H1 (cell line): ENCODE measurements at regions not wholly inside any gene's neighbourhood (a gene's known extent, or its start where the extent isn't known, plus 50 kb on each side); places are given as distances from the start of the nearest gene placed in this dataset.
"Not testable (repeated sequence)": the region's sequence is repeated elsewhere in the genome, so short reads cannot be mapped to it uniquely, and the experiment has no call there.

ENCODE experiments used
- CTCF ChIA-PET: fragments of 300-600 bp; sonication (Branson Sonifier 250); formaldehyde crosslinking; loops from one replicate; lab custom pipeline; 2021; ENCODE audit not compliant: partially characterized antibody; lab: Charles Lee
- POLR2A ChIA-PET: fragments of 300-600 bp; sonication (Branson Sonifier 250); formaldehyde crosslinking; loops from one replicate; lab custom pipeline; 2021; ENCODE audit warnings: inconsistent platforms; ENCODE audit not compliant: partially characterized antibody; lab: Charles Lee
- DNase-seq, 2 experiments: peaks; one replicate each; pipeline versions ENCODE4 v3.0.0 to v3.0.0-alpha.2; 2010 to 2022; ENCODE audit warnings: low spot score in 2 of 2, low read depth in 1 of 2, mixed read lengths in 1 of 2
- FAIRE-seq: peaks from 2 replicates; lab custom pipeline; 2011; peaks lifted over from hg19 to GRCh38; lab: Jason Lieb, UNC
- H2AFZ ChIP-seq: 2 replicates; pipeline ENCODE4 v1.8.1; 2012; ENCODE audit warnings: low read length, inconsistent platforms
- H2AK5ac ChIP-seq: 2 replicates; pipeline ENCODE4 v1.6.1; 2013; ENCODE audit warnings: low read depth, low read length
- H2BK120ac ChIP-seq: replicated peaks from 2 replicates; pipeline ENCODE3; 2013; ENCODE audit warnings: low read depth, low read length, inconsistent platforms
- H2BK12ac ChIP-seq: 2 replicates; pipeline ENCODE4 v1.6.1; 2013; ENCODE audit warnings: low read depth, low read length
- H2BK15ac ChIP-seq: 2 replicates; pipeline ENCODE4 v1.6.1; 2013; ENCODE audit warnings: low read length
- H2BK20ac ChIP-seq: 2 replicates; pipeline ENCODE4 v1.6.1; 2013; ENCODE audit warnings: low read length
- H2BK5ac ChIP-seq: 2 replicates; pipeline ENCODE4 v1.6.1; 2013; ENCODE audit warnings: low read depth, low read length
- H3K14ac ChIP-seq: 2 replicates; pipeline ENCODE4 v1.6.1; 2013; ENCODE audit warnings: inconsistent platforms; ENCODE audit not compliant: insufficient read length
- H3K18ac ChIP-seq: 2 replicates; pipeline ENCODE4 v1.6.1; 2013; ENCODE audit warnings: low read length; ENCODE audit errors: extremely low read depth
- H3K23ac ChIP-seq: 2 replicates; pipeline ENCODE4 v1.6.1; 2013; ENCODE audit warnings: inconsistent platforms; ENCODE audit not compliant: insufficient read length
- H3K23me2 ChIP-seq: 2 replicates; pipeline ENCODE4 v1.6.1; 2013; ENCODE audit warnings: low read depth, low read length
- H3K27ac ChIP-seq: 2 replicates; pipeline ENCODE4 v1.6.1; 2011; ENCODE audit warnings: low read depth, low read length, inconsistent platforms
- H3K27me3 ChIP-seq, 4 experiments: replicated peaks in 1 of 4; 1 replicate in 1 of 4; 2 replicates in 3 of 4; pipeline versions ENCODE4 v1.6.1 to v1.8.1; 2011 to 2013; ENCODE audit warnings: low read length in 3 of 4, mild to moderate bottlenecking in 3 of 4, inconsistent platforms in 2 of 4, mixed read lengths in 2 of 4, moderate library complexity in 1 of 4; ENCODE audit not compliant: control insufficient read depth in 3 of 4, insufficient read depth in 3 of 4; ENCODE audit errors: extremely low read depth in 1 of 4
- H3K36me3 ChIP-seq, 4 experiments: 2 replicates each; pipeline versions ENCODE4 v1.6.1 to v1.8.1; 2011 to 2013; ENCODE audit warnings: mild to moderate bottlenecking in 4 of 4, low read length in 3 of 4, moderate library complexity in 2 of 4, control low read depth in 1 of 4, inconsistent platforms in 1 of 4; ENCODE audit not compliant: insufficient read depth in 4 of 4, control insufficient read depth in 2 of 4
- H3K4ac ChIP-seq: replicated peaks from 2 replicates; pipeline ENCODE3; 2013; ENCODE audit warnings: low read length, low read depth, mixed read lengths, inconsistent platforms; ENCODE audit not compliant: insufficient read length
- H3K4me1 ChIP-seq, 4 experiments: replicated peaks in 1 of 4; 1 replicate in 1 of 4; 2 replicates in 3 of 4; pipeline versions ENCODE4 v1.6.1 to v1.8.1; 2011 to 2013; ENCODE audit warnings: low read length in 3 of 4, inconsistent platforms in 2 of 4, mixed read lengths in 1 of 4; ENCODE audit not compliant: insufficient read depth in 4 of 4, control insufficient read depth in 3 of 4
- H3K4me2 ChIP-seq, 2 experiments: 2 replicates each; pipeline versions ENCODE4 v1.6.1 to v1.8.1; 2011 to 2013; ENCODE audit warnings: low read depth in 2 of 2, low read length in 2 of 2, control low read depth in 1 of 2, inconsistent platforms in 1 of 2, mild to moderate bottlenecking in 1 of 2; ENCODE audit not compliant: insufficient read depth in 1 of 2
- H3K4me3 ChIP-seq, 4 experiments: fragments of 200-600, 300-600 bp in 1 of 4; sonication (generic), shearing (Covaris generic), sonication (Bioruptor Twin) in 1 of 4; 2 replicates each; pipeline versions ENCODE4 v1.5.1 to v1.8.1; 2011 to 2016; ENCODE audit warnings: low read length in 4 of 4, low read depth in 3 of 4, control low read depth in 2 of 4, inconsistent platforms in 2 of 4, mild to moderate bottlenecking in 2 of 4, mixed read lengths in 1 of 4, moderate library complexity in 1 of 4; ENCODE audit not compliant: insufficient read depth in 2 of 4; ENCODE audit errors: extremely low read depth in 1 of 4
- H3K56ac ChIP-seq: replicated peaks from 2 replicates; pipeline ENCODE3; 2013; ENCODE audit warnings: low read depth, mild to moderate bottlenecking, mixed read lengths, low read length, inconsistent platforms; ENCODE audit not compliant: insufficient read length
- H3K79me1 ChIP-seq: 2 replicates; pipeline ENCODE4 v1.6.1; 2013; ENCODE audit warnings: low read depth, low read length, control low read depth
- H3K79me2 ChIP-seq, 2 experiments: 2 replicates each; pipeline versions ENCODE4 v1.6.1 to v1.8.1; 2012 to 2013; ENCODE audit warnings: low read length in 2 of 2, mild to moderate bottlenecking in 2 of 2, inconsistent platforms in 1 of 2; ENCODE audit not compliant: insufficient read depth in 2 of 2, control insufficient read depth in 1 of 2
- H3K9ac ChIP-seq, 4 experiments: replicated peaks in 1 of 4; 1 replicate in 1 of 4; 2 replicates in 3 of 4; pipeline versions ENCODE4 v1.6.1 to v1.8.1; 2011 to 2013; ENCODE audit warnings: low read depth in 3 of 4, low read length in 3 of 4, control low read depth in 2 of 4, mild to moderate bottlenecking in 2 of 4, moderate library complexity in 2 of 4, inconsistent platforms in 1 of 4; ENCODE audit errors: extremely low read depth in 1 of 4
- H3K9me3 ChIP-seq, 2 experiments: 2 replicates each; pipeline versions ENCODE4 v1.6.1 to v1.8.1; 2012 to 2013; ENCODE audit warnings: mild to moderate bottlenecking in 2 of 2, moderate library complexity in 2 of 2, control low read depth in 1 of 2, inconsistent platforms in 1 of 2, low read depth in 1 of 2, low read length in 1 of 2, mixed read lengths in 1 of 2; ENCODE audit not compliant: insufficient read depth in 2 of 2
- H4K20me1 ChIP-seq, 2 experiments: replicated peaks in 1 of 2; 2 replicates each; pipeline versions ENCODE3 to v1.8.1; 2011 to 2013; ENCODE audit warnings: inconsistent platforms in 2 of 2, low read length in 2 of 2, mild to moderate bottlenecking in 1 of 2; ENCODE audit not compliant: insufficient read depth in 2 of 2, control insufficient read depth in 1 of 2
- H4K5ac ChIP-seq: 2 replicates; pipeline ENCODE4 v1.6.1; 2013; ENCODE audit warnings: low read length, low read depth, mixed read lengths, inconsistent platforms; ENCODE audit not compliant: insufficient read length
- H4K8ac ChIP-seq: 2 replicates; pipeline ENCODE4 v1.8.0; 2013; ENCODE audit warnings: mild to moderate bottlenecking, moderate library complexity, low read length, inconsistent platforms; ENCODE audit not compliant: insufficient read depth; ENCODE audit errors: extremely low read depth
- H4K91ac ChIP-seq: replicated peaks from 2 replicates; pipeline ENCODE3; 2013; ENCODE audit warnings: low read length, mixed read lengths, inconsistent platforms; ENCODE audit not compliant: insufficient read length
- SP1 ChIP-seq: IDR thresholded peaks from 2 replicates; pipeline ENCODE4 v1.6.1; 2011; ENCODE audit warnings: low read depth, low read length
- TEAD4 ChIP-seq: IDR thresholded peaks from 2 replicates; pipeline ENCODE4 v1.6.1; 2012; ENCODE audit warnings: low read depth, low read length, inconsistent platforms, mixed read lengths
- WGBS, 2 experiments: shearing (Covaris generic) in 1 of 2; methylation state at CpG; one replicate each; pipeline versions ENCODE4 v1.1.6 to v1.1.7; 2013 to 2015; ENCODE audit warnings: low lambda C conversion rate in 2 of 2, mixed read lengths in 2 of 2, inconsistent platforms in 1 of 2, low coverage in 1 of 2, missing lambda C conversion rate in 1 of 2; ENCODE audit not compliant: insufficient replicate concordance in 2 of 2, insufficient coverage in 1 of 2, insufficient read length in 1 of 2; ENCODE audit errors: extremely low coverage in 1 of 2, missing lambda C conversion rate in 1 of 2; 5-methylcytosine and 5-hydroxymethylcytosine counted together

GRCh38 chr11:127943152-127943551 lies 644.2 kb downstream of the ETS1 start:
- H3K4ac ChIP-seq, result no peak overlapping the region
- no peaks in the 10 kb centered on the region for H4K20me1 ChIP-seq
- H3K4me3 ChIP-seq, result no peak overlapping the region
- FAIRE-seq (no peak), DNase-seq (no peak)
- no peaks in the 10 kb centered on the region for H3K79me1 ChIP-seq
- H4K8ac ChIP-seq, result no peak overlapping the region
- no peaks in the 10 kb centered on the region for H3K36me3 ChIP-seq
- no peak overlapping the region for H2BK20ac ChIP-seq
- no peak overlapping the region for H3K23ac ChIP-seq
- no peak overlapping the region for H2AFZ ChIP-seq
- H4K91ac ChIP-seq, result no peak overlapping the region
- no peaks in the 10 kb centered on the region for H3K4me1 ChIP-seq
- H3K79me2 ChIP-seq, result no peaks in the 10 kb centered on the region
- H2BK120ac ChIP-seq, result no peak overlapping the region
- H2BK15ac ChIP-seq, result no peak overlapping the region
- no peak overlapping the region for H3K4me2 ChIP-seq
- ChIA-PET POLR2A (no interaction called here), CTCF (no interaction called here)
- no peaks in the 10 kb centered on the region for H3K23me2 ChIP-seq
- H3K56ac ChIP-seq, result no peak overlapping the region
- no peaks in the 10 kb centered on the region for H3K27me3 ChIP-seq
- H3K9me3 ChIP-seq, result no peaks in the 10 kb centered on the region
- H2BK5ac ChIP-seq, result no peak overlapping the region
- H3K14ac ChIP-seq, result no peak overlapping the region
- no peak overlapping the region for H2AK5ac ChIP-seq
- no peak overlapping the region for H4K5ac ChIP-seq
- no peak overlapping the region for H3K9ac ChIP-seq
- no peak overlapping the region for H2BK12ac ChIP-seq
- TF ChIP-seq SP1 (no peak), TEAD4 (no peak)
- no peak overlapping the region for H3K18ac ChIP-seq
- 96% methylated on average over 5 of the region's 5 CpGs; no CpG with 5 or more reads in 1 of the 2 experiments for WGBS, 2 experiments
- H3K27ac ChIP-seq, result no peak overlapping the region

GRCh38 chr11:127941554-127941953 lies 645.8 kb downstream of the ETS1 start:
- H3K4me1 ChIP-seq, H2AK5ac ChIP-seq, H3K27me3 ChIP-seq, H4K8ac ChIP-seq, H4K5ac ChIP-seq, H2BK5ac ChIP-seq, POLR2A ChIA-PET, H3K18ac ChIP-seq, H2BK15ac ChIP-seq, H3K14ac ChIP-seq, H3K79me2 ChIP-seq, H4K91ac ChIP-seq, H3K9me3 ChIP-seq, H3K56ac ChIP-seq, H3K9ac ChIP-seq, H3K23ac ChIP-seq, H3K27ac ChIP-seq, H3K36me3 ChIP-seq, FAIRE-seq, H3K4me3 ChIP-seq, H2AFZ ChIP-seq, DNase-seq, H4K20me1 ChIP-seq, H2BK12ac ChIP-seq, H2BK20ac ChIP-seq, H3K23me2 ChIP-seq, CTCF ChIA-PET, H2BK120ac ChIP-seq, H3K4me2 ChIP-seq, H3K4ac ChIP-seq, H3K79me1 ChIP-seq: not testable (repeated sequence)
- WGBS, 2 experiments, result 88% methylated on average over 13 of the region's 17 CpGs; no CpG with 5 or more reads in 1 of the 2 experiments
